ENCODE measurements at regions not wholly inside any gene's neighbourhood (a gene's known extent, or its start where the extent isn't known, plus 50 kb on each side); places are given as distances from the start of the nearest gene placed in this dataset.
"Not testable (repeated sequence)": the region's sequence is repeated elsewhere in the genome, so short reads cannot be mapped to it uniquely, and the experiment has no call there.

DNA sequence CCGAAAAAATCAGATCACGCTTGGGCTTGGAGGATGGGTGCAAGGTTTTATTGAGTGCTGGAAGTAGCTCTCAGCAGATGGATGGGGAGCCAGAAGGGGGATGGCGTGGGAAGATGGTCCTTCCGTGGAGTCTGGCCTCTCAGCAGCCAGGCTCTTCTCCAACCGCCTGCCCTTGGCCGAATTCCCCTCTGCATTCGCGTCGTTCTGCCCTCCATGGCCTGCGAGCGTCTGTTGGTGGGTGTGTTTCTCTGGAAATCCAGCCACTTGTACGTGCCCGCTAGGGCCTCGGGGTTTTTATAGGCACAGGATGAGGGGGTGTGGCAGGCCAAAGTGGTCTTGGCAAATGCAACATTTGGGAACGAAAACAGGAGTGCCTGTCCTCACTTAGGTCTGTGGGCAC, 815.2 kb downstream of the TSN start:
- Mint-ChIP-seq H3K27ac (ENCODE audit: unreplicated experiment) (no peak overlapping the region), H3K36me3 (ENCODE audit: low read depth) (no peaks in the 10 kb centered on the region), H3K9me3 (ENCODE audit: low read depth) (peaks cover 3% of the 10 kb centered on the region), H3K27me3 (ENCODE audit: low read depth) (no peaks in the 10 kb centered on the region), H3K4me3 (ENCODE audit: unreplicated experiment) (no peak overlapping the region), H3K4me1 (ENCODE audit: low read depth) (no peaks in the 10 kb centered on the region)
- DNase-seq (ENCODE audit: low spot score): no peak
- TF ChIP-seq, protein P1, sequence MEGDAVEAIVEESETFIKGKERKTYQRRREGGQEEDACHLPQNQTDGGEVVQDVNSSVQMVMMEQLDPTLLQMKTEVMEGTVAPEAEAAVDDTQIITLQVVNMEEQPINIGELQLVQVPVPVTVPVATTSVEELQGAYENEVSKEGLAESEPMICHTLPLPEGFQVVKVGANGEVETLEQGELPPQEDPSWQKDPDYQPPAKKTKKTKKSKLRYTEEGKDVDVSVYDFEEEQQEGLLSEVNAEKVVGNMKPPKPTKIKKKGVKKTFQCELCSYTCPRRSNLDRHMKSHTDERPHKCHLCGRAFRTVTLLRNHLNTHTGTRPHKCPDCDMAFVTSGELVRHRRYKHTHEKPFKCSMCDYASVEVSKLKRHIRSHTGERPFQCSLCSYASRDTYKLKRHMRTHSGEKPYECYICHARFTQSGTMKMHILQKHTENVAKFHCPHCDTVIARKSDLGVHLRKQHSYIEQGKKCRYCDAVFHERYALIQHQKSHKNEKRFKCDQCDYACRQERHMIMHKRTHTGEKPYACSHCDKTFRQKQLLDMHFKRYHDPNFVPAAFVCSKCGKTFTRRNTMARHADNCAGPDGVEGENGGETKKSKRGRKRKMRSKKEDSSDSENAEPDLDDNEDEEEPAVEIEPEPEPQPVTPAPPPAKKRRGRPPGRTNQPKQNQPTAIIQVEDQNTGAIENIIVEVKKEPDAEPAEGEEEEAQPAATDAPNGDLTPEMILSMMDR (IDR thresholded peaks at IDR 0.05): no peak

DNA sequence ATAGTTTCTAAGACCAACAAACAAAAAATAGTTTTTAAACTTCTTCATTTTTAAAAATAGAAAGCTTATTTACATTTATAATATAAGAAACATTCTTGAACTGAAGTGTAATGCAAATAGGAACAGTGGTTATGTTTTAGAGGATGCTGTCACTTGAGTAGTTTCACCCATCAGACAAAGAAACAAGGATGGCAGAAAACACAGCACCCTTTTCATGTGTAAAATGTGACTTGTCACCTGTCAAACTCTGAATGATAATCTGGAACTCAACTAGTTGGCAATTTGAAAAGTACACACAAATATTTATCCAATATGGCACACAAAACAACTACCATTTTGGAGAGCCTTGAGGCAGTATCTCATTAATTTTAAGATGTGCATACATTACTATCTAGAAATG, 816.0 kb downstream of the TSN start:
- H3K4me1 Mint-ChIP-seq (ENCODE audit: low read depth); H3K4me3 Mint-ChIP-seq (ENCODE audit: unreplicated experiment); H3K27me3 Mint-ChIP-seq (ENCODE audit: low read depth); DNase-seq (ENCODE audit: low spot score); H3K9me3 Mint-ChIP-seq (ENCODE audit: low read depth); H3K27ac Mint-ChIP-seq (ENCODE audit: unreplicated experiment); H3K36me3 Mint-ChIP-seq (ENCODE audit: low read depth): not testable (repeated sequence)

DNA sequence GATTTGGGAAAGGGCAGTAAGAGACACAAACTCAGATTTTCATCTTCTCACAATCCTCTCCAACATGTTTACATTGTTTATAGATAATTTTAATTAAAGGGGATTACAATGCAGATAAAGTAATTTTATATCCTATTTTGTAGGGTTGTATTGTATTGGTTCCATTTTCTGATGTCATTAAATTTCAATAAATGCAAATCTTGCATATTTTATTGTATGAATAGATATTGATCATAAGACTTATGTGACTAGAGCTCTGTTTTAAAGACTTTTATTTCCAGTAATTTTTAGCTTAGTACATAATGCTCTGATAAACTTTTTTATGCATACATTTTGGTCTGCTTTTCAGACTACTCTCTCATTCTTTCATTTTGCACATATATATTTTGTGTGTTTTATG, 819.6 kb downstream of the TSN start:
- no peak overlapping the region for H3K27ac Mint-ChIP-seq (ENCODE audit: unreplicated experiment)

DNA sequence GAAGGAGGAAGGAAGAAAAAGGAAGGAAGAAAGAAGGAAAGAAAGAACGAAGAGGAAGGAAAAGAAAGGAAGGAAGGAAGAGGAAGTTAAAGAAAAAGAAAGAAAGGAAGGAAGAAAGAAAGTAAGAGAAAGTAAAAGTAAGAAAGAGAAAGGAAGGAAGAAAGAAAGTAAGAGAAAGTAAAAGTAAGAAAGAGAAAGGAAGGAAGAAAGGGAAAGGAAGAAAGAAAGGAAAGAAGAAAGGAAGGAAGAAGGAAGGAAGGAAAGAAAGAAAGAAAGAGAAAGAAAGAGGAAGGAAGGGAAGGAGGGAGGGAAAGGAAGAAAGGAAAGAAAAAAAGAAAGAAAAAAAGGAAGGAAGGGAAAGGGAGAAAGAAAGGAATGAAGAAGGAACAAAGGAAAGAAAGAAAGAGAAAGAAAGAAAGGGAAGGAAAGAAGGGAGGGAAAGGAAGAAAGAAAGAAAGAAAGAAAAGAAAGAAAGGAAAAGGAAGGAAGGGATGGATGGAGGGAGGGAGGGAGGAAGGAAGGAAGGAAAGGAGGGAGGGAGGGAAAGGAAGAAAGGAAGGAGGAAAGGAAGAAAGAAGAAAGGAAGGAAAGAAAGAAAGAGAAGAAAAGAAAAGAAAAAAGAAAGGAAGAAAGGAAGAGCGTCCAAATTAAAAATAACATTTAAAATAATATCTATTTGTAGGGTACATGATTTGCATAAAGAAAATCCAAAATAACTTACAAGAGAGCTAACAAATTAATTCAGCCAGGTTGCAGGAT, 827.9 kb downstream of the TSN start:
- no peaks in the 10 kb centered on the region for H3K36me3 Mint-ChIP-seq (ENCODE audit: low read depth)
- peaks cover 7% of the 10 kb centered on the region for H3K9me3 Mint-ChIP-seq (ENCODE audit: low read depth)
- TF ChIP-seq, protein P1 (IDR thresholded peaks at IDR 0.05): no peak
- no peak overlapping the region for H3K4me3 Mint-ChIP-seq (ENCODE audit: unreplicated experiment)
- no peak for DNase-seq (ENCODE audit: low spot score)
- H3K27me3 Mint-ChIP-seq (ENCODE audit: low read depth): peaks cover 3% of the 10 kb centered on the region
- no peak overlapping the region for H3K27ac Mint-ChIP-seq (ENCODE audit: unreplicated experiment)
- H3K4me1 Mint-ChIP-seq (ENCODE audit: low read depth): no peaks in the 10 kb centered on the region

More for the DNA sequence above, 819.6 kb downstream of the TSN start:
- Mint-ChIP-seq H3K27me3 (ENCODE audit: low read depth) (peaks cover 3% of the 10 kb centered on the region), H3K4me1 (ENCODE audit: low read depth) (no peaks in the 10 kb centered on the region), H3K4me3 (ENCODE audit: unreplicated experiment) (no peak overlapping the region), H3K9me3 (ENCODE audit: low read depth) (no peaks in the 10 kb centered on the region), H3K36me3 (ENCODE audit: low read depth) (no peaks in the 10 kb centered on the region)
- DNase-seq (ENCODE audit: low spot score): no peak
- TF ChIP-seq, protein P1 (IDR thresholded peaks at IDR 0.05): no peak

DNA sequence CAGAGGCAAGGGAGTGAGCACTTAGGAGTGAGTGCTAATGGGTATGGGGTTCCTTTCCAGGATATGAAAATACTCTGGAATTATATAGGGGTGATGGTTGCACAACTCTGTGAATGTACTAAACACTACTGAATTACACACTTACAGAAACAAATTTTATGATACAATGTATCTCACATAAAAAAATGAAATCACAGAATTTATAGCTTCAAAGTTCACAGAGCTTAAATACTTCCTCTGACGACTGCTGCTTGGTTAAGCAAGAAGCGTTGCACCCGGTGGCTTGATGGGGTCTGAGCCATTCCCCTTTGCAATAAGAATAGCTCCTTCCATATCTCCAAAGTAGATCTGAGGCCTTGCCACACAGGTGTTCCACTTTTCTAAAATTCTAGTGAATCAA, 835.1 kb downstream of the TSN start:
- Mint-ChIP-seq H3K9me3 (ENCODE audit: low read depth) (peaks cover 8% of the 10 kb centered on the region), H3K27me3 (ENCODE audit: low read depth) (no peaks in the 10 kb centered on the region), H3K4me3 (ENCODE audit: unreplicated experiment) (no peak overlapping the region), H3K36me3 (ENCODE audit: low read depth) (no peaks in the 10 kb centered on the region), H3K4me1 (ENCODE audit: low read depth) (no peaks in the 10 kb centered on the region), H3K27ac (ENCODE audit: unreplicated experiment) (no peak overlapping the region)
- no peak for DNase-seq (ENCODE audit: low spot score)
- TF ChIP-seq, protein P1 (IDR thresholded peaks at IDR 0.05): no peak

DNA sequence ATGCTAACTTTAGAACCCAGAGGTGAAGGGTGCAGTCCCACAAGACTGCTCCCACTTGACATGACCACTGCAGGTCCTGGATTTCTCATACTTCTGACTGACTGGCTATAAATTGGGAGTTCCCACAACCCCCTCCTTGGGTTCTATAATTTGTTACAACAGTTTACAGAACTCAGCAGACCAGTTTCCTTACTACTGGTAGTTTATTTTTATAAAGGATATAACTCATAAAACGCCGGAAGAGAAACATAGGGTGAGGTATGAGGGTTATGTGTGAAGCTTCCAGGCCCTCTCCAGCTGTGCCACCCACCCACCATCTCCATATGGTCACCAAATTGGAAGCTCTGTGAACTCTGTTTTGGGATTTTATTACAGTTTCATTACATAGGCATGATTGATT, 839.6 kb downstream of the TSN start:
- Mint-ChIP-seq H3K27ac (ENCODE audit: unreplicated experiment) (no peak overlapping the region), H3K36me3 (ENCODE audit: low read depth) (no peaks in the 10 kb centered on the region), H3K4me3 (ENCODE audit: unreplicated experiment) (no peak overlapping the region), H3K27me3 (ENCODE audit: low read depth) (no peaks in the 10 kb centered on the region), H3K4me1 (ENCODE audit: low read depth) (no peaks in the 10 kb centered on the region), H3K9me3 (ENCODE audit: low read depth) (no peaks in the 10 kb centered on the region)
- DNase-seq (ENCODE audit: low spot score): no peak
- TF ChIP-seq, protein P1 (IDR thresholded peaks at IDR 0.05): no peak

Measured in chondrocyte (in vitro differentiated cells).